Body of pancreas (tissue), 4 donors: ENCODE measurements at regions not wholly inside any gene's neighbourhood (a gene's known extent, or its start where the extent isn't known, plus 50 kb on each side); places are given as distances from the start of the nearest gene placed in this dataset.

Experiments used
- ATAC-seq: fragments of 150-250 bp; one replicate; pipeline ENCODE4 v1.9.1; 2016
- DNase-seq, 4 donors: peaks; one replicate each; pipeline ENCODE4 v3.0.0-alpha.2; 2019
- H3K27ac ChIP-seq, 4 donors: fragments of 200-600 bp; sonication (generic); 1 replicate in 3 of 4; 2 replicates in 1 of 4; pipeline versions ENCODE4 v1.5.1 to v1.6.1; 2016 to 2019; ENCODE audit warnings: mild to moderate bottlenecking in 1 of 4, mixed read lengths in 1 of 4, moderate library complexity in 1 of 4
- H3K27me3 ChIP-seq, 2 donors: fragments of 200-600 bp; sonication (generic); one replicate each; pipeline ENCODE4 v1.6.0; 2016; ENCODE audit warnings: mild to moderate bottlenecking in 1 of 2
- H3K36me3 ChIP-seq, 2 donors: fragments of 200-600 bp; sonication (generic); replicated peaks in 1 of 2; 2 replicates each; pipeline ENCODE4 v1.5.1; 2016; ENCODE audit warnings: low read depth in 2 of 2; ENCODE audit not compliant: insufficient read depth in 1 of 2
- H3K4me1 ChIP-seq: fragments of 200-600 bp; sonication (generic); one replicate; pipeline ENCODE4 v1.6.0; 2016
- H3K4me3 ChIP-seq, 2 donors: fragments of 200-600 bp; sonication (generic); 1 replicate in 1 of 2; 2 replicates in 1 of 2; pipeline ENCODE4 v1.5.1; 2016 to 2019
- H3K9me3 ChIP-seq, 3 donors: fragments of 200-600 bp; sonication (generic); 1 replicate in 2 of 3; 2 replicates in 1 of 3; pipeline ENCODE4 v1.5.1; 2016
- POLR2A ChIP-seq, 3 donors: fragments of 450-650 bp; IDR thresholded peaks; one replicate each; pipeline ENCODE4 v1.6.1; 2016; ENCODE audit warnings: antibody characterized with exemption in 3 of 3, mild to moderate bottlenecking in 2 of 3
- WGBS, 2 donors: methylation state at CpG; one replicate each; pipeline ENCODE4 v1.1.5; 2017; 5-methylcytosine and 5-hydroxymethylcytosine counted together
- intact Hi-C: fragments of 100-400 bp; cut with DNase I; formaldehyde crosslinking; loops from one replicate; pipeline ENCODE4 v1.15.1; 2023
- TF ChIP-seq, protein P1 (sequence below), 7 experiments: fragments of 450-650 bp in 4 of 7; fragments of 200-600 bp in 3 of 7; sonication (generic) in 3 of 7; IDR thresholded peaks; one replicate each; pipeline ENCODE4 v1.5.1; 2016 to 2019; ENCODE audit warnings: antibody characterized with exemption in 7 of 7

DNA sequence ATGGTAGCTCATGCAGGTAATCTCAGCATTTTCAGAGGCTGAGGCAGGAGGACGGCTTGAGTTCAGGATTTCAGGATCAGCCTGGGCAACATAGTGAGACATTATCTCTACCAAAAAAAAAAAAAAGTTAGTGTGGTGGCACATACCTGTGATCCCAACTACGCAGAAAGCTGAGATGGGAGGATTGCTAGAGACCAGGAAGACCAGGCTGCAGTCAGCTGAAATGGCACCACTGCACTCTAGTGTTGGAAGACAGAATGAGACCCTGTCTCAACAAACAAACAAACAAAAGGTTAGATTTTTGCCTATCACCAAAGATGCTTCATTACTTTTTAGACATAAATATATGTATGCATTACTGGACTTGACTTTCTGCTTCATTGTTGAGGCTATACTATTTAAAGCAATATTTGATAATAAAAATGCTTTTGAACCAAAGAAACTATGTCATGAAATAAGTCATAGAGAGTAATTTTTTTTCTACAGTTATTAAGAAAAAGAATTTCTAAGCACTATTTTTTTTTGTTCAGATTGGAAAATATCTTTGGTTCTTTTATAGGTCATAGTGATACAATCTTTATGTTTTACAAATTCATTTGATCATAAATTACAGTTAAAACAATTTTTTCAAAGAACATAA is 1180.1 kb upstream of the ATXN8OS start:
- peak in 2 of 4 donors; percentile 6 to 14 for DNase-seq
- Histone ChIP-seq H3K27ac (no peak overlapping the region), H3K4me3 (no peak overlapping the region), H3K4me1 (no peaks in the 10 kb centered on the region), H3K36me3 (no peaks in the 10 kb centered on the region), H3K9me3 (no peaks in the 10 kb centered on the region), H3K27me3 (no peaks in the 10 kb centered on the region)
- intact Hi-C loops: no loop called here
- TF ChIP-seq, protein P1, sequence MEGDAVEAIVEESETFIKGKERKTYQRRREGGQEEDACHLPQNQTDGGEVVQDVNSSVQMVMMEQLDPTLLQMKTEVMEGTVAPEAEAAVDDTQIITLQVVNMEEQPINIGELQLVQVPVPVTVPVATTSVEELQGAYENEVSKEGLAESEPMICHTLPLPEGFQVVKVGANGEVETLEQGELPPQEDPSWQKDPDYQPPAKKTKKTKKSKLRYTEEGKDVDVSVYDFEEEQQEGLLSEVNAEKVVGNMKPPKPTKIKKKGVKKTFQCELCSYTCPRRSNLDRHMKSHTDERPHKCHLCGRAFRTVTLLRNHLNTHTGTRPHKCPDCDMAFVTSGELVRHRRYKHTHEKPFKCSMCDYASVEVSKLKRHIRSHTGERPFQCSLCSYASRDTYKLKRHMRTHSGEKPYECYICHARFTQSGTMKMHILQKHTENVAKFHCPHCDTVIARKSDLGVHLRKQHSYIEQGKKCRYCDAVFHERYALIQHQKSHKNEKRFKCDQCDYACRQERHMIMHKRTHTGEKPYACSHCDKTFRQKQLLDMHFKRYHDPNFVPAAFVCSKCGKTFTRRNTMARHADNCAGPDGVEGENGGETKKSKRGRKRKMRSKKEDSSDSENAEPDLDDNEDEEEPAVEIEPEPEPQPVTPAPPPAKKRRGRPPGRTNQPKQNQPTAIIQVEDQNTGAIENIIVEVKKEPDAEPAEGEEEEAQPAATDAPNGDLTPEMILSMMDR (IDR thresholded peaks at IDR 0.05): peak; percentile 8 to 46 (median 33)
- no peak for TF ChIP-seq POLR2A (IDR thresholded peaks at IDR 0.05)
- 8 to 15% methylated on average over 2 of the region's 2 CpGs for WGBS, 2 donors
- no peak for ATAC-seq

DNA sequence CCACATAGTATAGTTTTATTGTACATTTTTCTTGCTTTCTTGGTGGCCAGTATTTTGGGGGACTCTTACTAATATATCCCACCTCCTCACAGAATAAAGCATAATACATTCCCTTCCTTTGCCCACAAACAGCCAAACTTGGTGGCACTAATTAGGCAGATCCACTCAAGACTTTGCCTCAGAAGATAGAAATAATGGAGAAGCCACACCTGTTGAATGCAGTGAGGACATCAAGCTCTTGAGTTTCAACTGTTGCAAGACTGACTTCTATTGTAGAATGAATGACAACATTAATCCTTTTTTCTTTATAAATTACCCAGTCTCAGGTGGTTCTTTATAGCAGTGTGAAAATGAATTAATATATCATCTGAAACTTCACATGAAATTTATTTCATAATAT is 1183.6 kb upstream of the ATXN8OS start:
- Histone ChIP-seq H3K27me3 (no peaks in the 10 kb centered on the region), H3K9me3 (no peaks in the 10 kb centered on the region), H3K27ac (no peak overlapping the region), H3K4me1 (no peaks in the 10 kb centered on the region), H3K4me3 (no peak overlapping the region), H3K36me3 (no peaks in the 10 kb centered on the region)
- ATAC-seq: no peak
- DNase-seq: no peak
- intact Hi-C loops: no loop called here
- TF ChIP-seq, protein P1 (IDR thresholded peaks at IDR 0.05): no peak
- TF ChIP-seq POLR2A (IDR thresholded peaks at IDR 0.05): no peak

DNA sequence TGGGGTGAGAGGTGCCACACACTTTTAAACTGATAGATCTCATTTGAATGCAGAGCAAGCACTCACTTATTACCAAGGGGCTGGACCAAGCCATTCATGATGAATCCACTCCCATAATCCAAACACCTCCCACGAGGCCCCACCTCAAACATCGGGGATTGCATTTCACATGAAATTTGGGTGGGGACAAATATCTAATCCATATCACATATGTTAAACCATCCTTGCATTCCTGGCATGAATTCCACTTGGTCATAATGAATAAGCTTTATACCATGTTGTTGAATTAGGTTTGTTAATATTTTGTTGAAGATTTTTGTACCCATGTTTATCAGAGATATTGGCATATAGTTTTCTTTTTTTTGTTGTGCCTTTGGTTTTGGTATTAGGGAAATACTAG is 1198.7 kb upstream of the ATXN8OS start:
- no peak overlapping the region for H3K27ac ChIP-seq
- H3K4me3 ChIP-seq: no peak overlapping the region
- DNase-seq (no peak), ATAC-seq (no peak)
- intact Hi-C loops: no loop called here
- WGBS, 2 donors: 75 to 76% methylated on average over 2 of the region's 2 CpGs
- peaks cover 0 to 4% (median 0%) of the 10 kb centered on the region in 3 donors for H3K9me3 ChIP-seq
- H3K36me3 ChIP-seq: no peaks in the 10 kb centered on the region
- TF ChIP-seq, protein P1 (IDR thresholded peaks at IDR 0.05): no peak
- TF ChIP-seq POLR2A (IDR thresholded peaks at IDR 0.05): no peak
- H3K27me3 ChIP-seq: no peaks in the 10 kb centered on the region
- H3K4me1 ChIP-seq: no peaks in the 10 kb centered on the region

DNA sequence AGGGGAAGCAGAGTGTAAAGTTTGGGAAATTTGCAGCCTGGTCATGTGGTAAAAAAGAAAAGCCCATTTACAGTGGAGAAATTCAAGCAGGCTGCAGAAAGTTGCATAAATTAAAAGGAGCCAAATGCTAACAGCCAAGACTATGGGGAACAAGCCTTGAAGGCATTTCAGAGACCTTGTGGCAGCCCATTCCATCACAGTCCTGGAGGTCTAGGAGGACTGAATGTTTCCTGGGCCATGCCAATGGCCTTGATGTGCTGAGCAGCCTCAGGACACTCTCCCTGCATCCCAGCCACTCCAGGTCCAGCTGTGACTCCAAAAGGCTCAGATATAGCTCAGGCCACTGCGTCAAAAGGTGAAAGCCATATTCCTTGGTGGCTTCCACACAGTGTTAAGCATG is 1202.4 kb upstream of the ATXN8OS start:
- Histone ChIP-seq H3K36me3 (no peaks in the 10 kb centered on the region), H3K4me1 (no peaks in the 10 kb centered on the region), H3K27me3 (no peaks in the 10 kb centered on the region), H3K27ac (no peak overlapping the region), H3K4me3 (no peak overlapping the region), H3K9me3 (peaks cover 0 to 4% (median 0%) of the 10 kb centered on the region in 3 donors)
- 57 to 88% methylated on average over 1 of the region's 1 CpG for WGBS, 2 donors
- ATAC-seq (no peak), DNase-seq (no peak)
- TF ChIP-seq, protein P1 (IDR thresholded peaks at IDR 0.05): no peak
- TF ChIP-seq POLR2A (IDR thresholded peaks at IDR 0.05): no peak
- intact Hi-C loops: no loop called here

DNA sequence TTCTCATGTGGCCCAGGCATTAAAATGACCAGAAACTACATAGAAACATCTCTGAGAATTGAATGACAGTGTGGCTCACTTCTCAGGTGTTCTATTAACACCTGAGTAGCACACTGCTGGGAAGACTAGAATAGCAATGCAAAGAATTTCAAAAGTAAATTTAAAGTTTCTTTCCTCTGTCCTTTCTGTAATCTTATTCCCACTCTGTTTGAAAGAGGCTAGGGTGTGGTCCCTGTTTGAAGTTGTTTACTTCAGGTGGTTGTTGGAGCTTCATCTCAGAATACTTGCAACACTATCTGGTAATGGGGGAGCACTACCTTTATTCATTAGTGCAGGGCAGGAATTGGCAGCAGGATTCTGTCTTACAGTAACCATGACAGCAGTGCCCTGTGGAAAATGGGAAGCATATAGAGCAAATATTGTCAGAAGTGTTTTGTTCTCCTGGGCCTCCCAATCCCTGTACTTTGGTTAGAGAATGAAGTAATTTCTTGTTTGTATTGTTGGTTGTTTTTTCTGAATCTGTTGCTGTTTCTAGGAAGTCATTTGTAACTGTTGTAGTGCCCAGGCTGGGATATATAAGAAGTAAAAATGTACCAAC is 1210.2 kb upstream of the ATXN8OS start:
- H3K27me3 ChIP-seq: no peaks in the 10 kb centered on the region
- DNase-seq (no peak), ATAC-seq (no peak)
- no peak overlapping the region for H3K27ac ChIP-seq
- H3K4me3 ChIP-seq: no peak overlapping the region
- H3K9me3 ChIP-seq: no peaks in the 10 kb centered on the region
- H3K36me3 ChIP-seq: no peaks in the 10 kb centered on the region
- TF ChIP-seq, protein P1 (IDR thresholded peaks at IDR 0.05): no peak
- no peak for TF ChIP-seq POLR2A (IDR thresholded peaks at IDR 0.05)
- no peaks in the 10 kb centered on the region for H3K4me1 ChIP-seq
- intact Hi-C loops: no loop called here
